Astrocyte of the spinal cord (primary cell): ENCODE measurements at regions not wholly inside any gene's neighbourhood (a gene's known extent, or its start where the extent isn't known, plus 50 kb on each side); places are given as distances from the start of the nearest gene placed in this dataset.
"Not testable (repeated sequence)": the region's sequence is repeated elsewhere in the genome, so short reads cannot be mapped to it uniquely, and the experiment has no call there.

Experiments
- DNase-seq: peaks from one replicate; pipeline ENCODE4 v3.0.0; 2011; ENCODE audit warnings: low read depth, low spot score
- H3K4me3 ChIP-seq: 2 replicates; pipeline ENCODE4 v1.5.1; 2011; ENCODE audit warnings: low read depth, mild to moderate bottlenecking, low read length, moderate library complexity
- CTCF ChIP-seq: IDR thresholded peaks from 2 replicates; pipeline ENCODE4 v1.5.1; 2012; ENCODE audit warnings: low read depth, mild to moderate bottlenecking, low read length, inconsistent platforms
- in situ Hi-C: cut with HindIII; loops from 2 replicates; pipeline ENCODE4 v1.10.0; 2017; ENCODE audit warnings: low sequenced_read_pairs

DNA sequence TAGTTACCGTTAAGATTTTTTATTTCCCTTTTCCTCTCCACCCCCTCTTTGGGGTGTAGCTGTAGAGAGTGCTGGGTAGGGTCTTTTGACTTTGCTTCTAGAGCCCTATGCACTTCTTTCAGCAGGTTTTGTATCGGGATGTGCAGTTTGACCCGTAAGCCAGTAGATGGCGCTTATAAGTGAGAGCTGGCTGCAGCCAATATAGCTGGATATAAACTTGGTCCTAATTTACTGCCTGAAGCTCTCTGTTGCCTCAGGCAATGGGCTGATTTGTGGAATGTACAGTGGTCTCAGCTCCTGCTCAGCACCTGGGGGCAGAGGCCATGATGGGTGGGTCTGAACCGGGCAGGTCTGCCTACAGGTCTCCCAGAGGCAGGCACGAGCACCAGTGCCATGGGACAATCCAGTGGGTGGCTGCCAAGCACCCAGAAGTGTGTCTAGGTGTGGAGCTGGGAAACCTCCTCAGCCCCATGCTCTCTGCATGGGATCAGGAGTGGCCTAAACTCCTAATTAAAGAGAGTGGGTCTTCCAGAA, 146.5 kb downstream of the SPANXN1 start:
- in situ Hi-C loops: no loop called here
- DNase-seq: no peak
- no peak overlapping the region for H3K4me3 ChIP-seq
- TF ChIP-seq CTCF: peak; percentile 33

DNA sequence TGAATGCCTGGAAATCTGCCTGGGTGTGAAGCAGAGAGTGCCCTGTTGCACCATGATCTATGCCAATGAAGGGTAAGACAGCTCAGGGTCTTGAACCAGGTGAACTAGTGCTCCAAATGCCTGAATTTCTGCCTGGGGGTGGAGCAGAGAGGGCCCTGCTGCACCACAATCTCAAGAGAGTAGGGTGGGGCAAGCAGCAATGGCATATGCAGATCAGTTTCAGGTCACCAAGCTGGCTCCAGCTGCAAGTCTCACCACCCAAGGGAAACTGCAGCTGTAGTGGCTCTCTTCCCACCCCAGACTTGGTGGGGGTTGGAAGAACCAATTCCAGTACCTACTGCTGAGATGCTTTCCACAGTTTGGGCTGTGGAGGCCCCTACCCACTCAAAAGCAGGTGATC, 147.0 kb downstream of the SPANXN1 start:
- in situ Hi-C loops: no loop called here
- DNase-seq: no peak
- no peak for TF ChIP-seq CTCF
- H3K4me3 ChIP-seq: no peak overlapping the region

GRCh38 chrX:145396612-145397011, 149.3 kb downstream of the SPANXN1 start:
- in situ Hi-C loops: no loop called here
- TF ChIP-seq CTCF: no peak
- no peak for DNase-seq

DNA sequence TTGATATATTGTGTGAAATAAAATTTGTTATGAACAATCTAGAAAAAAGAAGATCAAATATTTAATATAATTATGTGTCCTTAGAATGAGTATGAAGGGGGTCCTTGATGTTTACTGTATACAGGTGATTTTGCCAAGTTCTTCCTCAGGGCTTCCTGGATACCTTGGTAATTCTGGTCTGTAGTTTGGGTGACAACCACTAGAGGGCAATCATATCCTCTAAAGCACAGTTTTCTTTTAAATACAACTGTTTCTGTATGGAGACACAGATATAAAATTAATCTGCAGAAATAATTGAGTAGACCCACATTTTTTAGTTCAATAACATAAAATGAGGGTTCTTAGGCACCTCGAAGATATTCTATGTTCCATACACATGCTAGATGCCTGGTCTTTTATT, 157.7 kb downstream of the SPANXN1 start:
- TF ChIP-seq CTCF: peak; percentile 57
- DNase-seq: peak; percentile 28
- H3K4me3 ChIP-seq: no peak overlapping the region
- in situ Hi-C loops: no loop called here

More at GRCh38 chrX:145396612-145397011, 149.3 kb downstream of the SPANXN1 start:
- H3K4me3 ChIP-seq: no peak overlapping the region

DNA sequence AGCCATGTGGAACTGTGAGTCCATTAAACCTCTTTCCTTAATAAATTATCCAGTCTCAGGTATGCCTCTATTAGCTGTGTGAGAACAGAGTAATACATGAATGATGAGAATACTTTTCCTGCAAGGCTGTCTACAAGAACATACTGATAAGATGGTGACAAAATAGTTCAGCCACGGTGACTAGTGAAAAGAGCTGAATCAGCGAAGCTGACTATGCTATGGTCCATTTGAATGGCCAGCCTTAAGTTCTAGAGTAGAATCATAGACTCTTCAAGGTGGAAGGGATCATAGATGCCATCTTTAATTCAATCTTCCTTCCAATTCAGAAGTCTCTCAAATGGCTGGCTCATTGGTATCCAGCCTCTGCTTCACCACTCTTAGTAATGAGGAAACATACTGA, 163.3 kb downstream of the SPANXN1 start:
- TF ChIP-seq CTCF: no peak
- in situ Hi-C loops: no loop called here

DNA sequence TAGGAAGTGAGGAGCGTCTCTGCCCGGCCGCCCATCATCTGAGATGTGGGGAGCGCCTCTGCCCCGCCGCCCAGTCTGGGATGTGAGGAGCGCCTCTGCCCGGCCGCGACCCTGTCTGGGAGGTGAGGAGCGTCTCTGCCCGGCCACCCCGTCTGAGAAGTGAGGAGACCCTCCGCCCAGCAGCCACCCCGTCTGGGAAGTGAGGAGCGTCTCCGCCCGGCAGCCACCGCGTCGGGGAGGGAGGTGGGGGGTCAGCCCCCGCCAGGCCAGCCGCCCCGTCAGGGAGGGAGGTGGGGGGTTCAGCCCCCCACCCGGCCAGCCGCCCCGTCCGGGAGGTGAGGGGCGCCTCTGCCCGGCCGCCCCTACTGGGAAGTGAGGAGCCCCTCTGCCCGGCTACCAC, 188.9 kb downstream of the SPANXN1 start:
- H3K4me3 ChIP-seq, DNase-seq, in situ Hi-C loops: not testable (repeated sequence)

More for the DNA sequence above, 163.3 kb downstream of the SPANXN1 start:
- no peak for DNase-seq
- no peak overlapping the region for H3K4me3 ChIP-seq

GRCh38 chrX:145464650-145465049, 217.3 kb downstream of the SPANXN1 start:
- no peak for DNase-seq
- in situ Hi-C loops: no loop called here
- no peak for TF ChIP-seq CTCF
- no peak overlapping the region for H3K4me3 ChIP-seq
